SIG-M5 treated with dmso at 0.1 percent for 504 hours (cell line): ENCODE measurements at regions not wholly inside any gene's neighbourhood (a gene's known extent, or its start where the extent isn't known, plus 50 kb on each side); places are given as distances from the start of the nearest gene placed in this dataset.
A peak's percentile ranks its signal among the peaks of the same experiment; 100 is the strongest.

Experiments used
- DNase-seq: peaks from one replicate; lab custom pipeline; 2025; ENCODE audit not compliant: unreplicated experiment; lab: John Stamatoyannopoulos, UW

DNA sequence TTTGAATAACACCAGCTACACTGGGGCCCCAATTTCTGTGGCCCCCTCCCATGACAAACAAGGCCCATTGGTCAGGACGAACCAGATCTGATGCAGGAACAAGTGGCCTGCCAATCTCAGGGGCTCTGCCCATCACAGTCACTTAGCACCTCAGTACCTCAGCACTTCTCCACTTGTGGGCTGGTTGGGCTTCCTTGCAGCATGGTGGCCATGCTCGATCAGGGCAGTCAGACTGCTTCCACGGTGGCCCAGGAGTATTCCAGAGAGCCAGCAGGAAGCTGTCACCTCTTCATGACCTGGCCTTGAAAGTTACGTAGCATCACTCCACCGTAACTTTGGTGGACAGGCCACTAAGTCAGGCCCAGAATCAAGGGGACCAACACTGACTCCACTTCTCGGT lies 206.5 kb downstream of the AUH start:
- DNase-seq, result no peak

DNA sequence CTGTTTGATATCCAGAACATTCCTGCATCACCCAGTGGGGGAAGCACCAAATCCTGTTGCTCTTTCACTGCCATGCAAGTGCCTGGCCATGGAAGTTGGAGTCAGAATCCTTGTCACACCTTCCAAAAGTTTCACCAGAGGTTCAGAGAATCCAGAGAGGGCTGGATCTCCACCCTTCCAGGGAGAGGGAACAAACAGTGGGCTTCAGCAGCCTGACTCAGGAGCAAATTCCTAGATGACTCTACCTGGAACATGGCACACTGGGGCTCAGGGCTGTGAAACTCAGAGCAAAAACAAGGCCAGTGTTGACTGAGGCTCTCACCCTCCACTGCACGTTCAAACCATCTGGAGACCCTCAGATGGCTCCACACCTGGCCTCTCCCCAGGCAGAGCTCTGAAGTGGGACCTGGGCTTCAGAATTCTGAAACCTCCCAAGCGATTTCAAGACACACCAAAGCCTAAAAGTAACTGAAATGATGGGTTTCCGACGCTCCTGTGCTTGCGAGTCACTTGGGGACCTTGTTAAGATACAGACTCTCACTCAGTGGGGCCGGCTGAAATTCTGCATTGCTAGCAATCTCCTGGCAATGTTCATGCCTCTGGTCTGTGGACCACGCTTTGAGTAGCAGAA lies 205.9 kb downstream of the AUH start:
- no peak for DNase-seq

DNA sequence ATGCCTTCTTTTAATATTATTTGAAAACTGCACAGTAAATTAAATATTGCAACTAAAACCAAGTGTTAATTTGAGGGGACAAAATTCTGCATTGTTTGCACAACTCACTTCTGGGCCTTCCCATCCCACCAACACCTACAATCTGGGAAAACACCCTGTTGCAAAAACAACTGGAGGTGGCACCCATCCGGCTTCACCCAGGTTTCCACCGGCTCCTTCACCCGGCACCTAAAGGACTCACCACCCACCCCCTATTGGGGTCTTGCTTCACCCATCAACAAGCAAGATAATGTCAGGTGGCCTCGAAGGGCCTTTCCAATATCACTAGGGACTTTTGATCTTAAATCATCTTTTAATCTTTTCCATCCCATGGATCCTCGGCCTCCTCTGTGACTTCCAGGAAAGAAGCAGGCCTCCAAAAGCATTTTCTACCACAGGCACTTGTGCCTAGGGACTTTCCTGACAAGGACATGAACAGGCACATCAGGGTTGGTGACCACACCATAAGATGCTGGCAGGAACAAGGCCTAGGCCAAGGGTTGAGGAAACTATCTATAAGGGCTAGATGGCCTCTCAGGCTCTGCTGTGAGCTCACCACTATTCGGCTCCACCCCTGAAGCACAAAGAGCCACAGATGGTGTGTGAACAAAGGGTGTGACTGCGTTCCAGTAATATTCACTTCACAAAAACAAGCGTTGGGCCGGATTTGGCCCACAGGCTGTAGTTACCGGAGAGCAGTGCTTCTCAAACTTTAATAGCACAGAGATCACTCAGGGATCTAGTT lies 205.1 kb downstream of the AUH start:
- DNase-seq, result no peak

DNA sequence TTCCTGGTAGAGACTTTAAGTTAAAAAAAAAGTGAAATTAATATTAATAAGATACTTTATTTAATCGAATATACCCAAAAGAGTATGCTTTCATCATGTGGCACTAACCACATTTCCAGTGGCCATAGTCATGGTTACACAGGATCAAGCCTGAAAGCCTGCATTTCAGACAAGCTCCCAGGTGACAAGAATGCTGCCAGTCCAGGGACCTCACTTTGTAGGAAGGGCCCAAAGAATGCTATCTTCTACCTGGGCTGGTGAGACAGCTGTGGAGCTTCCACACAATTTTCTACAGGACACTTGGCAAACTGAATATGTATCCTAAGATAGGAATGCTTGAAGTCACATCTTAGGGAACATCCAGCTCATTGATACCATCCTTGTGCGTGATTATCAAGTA lies 203.8 kb downstream of the AUH start:
- DNase-seq, result no peak

- DNase-seq, result no peak
Measured at GRCh38 chr9:91158286-91158685, 203.4 kb downstream of the AUH start.

GRCh38 chr9:91158946-91159345 lies 202.8 kb downstream of the AUH start:
- no peak for DNase-seq

GRCh38 chr9:91159664-91160121 lies 202.0 kb downstream of the AUH start:
- no peak for DNase-seq

- no peak for DNase-seq
Measured at GRCh38 chr9:91160181-91160580, 201.5 kb downstream of the AUH start.

DNA sequence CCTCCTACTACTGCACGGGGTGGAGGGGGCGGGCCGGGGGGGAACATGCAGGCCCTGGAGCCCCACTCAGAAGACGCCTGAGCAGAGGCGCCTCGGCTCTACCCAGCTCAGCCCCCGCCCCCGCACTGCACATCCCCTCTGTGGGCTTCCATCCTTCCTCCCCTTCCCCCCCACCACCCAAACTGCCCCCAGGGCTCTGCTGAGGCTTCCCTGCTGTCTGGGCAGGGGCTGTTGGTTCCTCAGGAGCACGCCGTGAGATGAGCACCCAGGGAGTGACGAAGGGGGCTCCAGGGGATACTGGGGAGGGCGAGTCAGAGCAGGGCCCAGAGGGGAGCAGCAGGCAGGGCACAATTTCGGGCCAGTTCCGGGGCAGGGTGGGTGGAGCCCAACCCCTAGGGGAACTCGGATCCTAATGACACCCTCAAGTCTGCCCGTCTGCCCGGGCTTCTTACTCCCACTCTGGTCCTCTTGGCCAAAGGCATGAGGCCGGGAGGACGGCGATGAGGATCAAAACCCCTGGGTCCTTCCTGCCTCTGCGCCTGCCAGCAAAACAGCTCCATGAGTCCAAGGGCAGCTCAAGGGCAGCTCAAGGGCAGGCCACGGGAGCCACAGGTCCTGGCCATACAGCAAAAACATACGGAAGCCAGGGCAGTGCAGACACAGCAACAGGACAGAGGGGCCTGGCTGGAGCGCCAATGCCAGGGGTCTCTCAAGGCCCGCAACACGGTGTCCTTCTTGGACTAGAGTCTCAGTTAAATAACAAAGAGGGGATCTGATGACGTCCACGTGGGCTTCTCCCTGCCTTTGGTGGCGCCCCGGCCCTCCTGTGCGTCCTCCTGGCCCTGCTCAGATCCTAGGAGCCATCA lies 200.9 kb downstream of the AUH start:
- no peak for DNase-seq

GRCh38 chr9:91161465-91162300 lies 200.0 kb downstream of the AUH start:
- DNase-seq, result no peak

DNA sequence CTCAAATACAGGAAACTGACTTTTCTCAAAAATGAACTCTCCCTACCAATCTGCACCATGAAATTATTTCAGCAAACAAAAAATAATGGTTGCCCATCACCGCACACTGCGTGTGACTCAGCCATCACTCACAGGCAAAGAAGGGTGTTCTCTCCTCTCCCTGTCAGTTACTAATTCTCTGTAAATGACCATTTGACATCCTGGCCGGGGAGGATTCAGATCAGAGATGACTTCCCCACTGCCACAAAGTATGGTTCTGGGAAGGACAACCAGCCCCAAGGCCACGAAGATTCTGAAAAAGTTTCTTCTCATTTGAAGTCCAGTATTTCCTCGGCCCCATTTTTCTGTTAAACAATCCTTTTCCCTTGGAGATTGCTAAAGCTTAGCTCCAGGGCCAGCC lies 199.4 kb downstream of the AUH start:
- no peak for DNase-seq

DNA sequence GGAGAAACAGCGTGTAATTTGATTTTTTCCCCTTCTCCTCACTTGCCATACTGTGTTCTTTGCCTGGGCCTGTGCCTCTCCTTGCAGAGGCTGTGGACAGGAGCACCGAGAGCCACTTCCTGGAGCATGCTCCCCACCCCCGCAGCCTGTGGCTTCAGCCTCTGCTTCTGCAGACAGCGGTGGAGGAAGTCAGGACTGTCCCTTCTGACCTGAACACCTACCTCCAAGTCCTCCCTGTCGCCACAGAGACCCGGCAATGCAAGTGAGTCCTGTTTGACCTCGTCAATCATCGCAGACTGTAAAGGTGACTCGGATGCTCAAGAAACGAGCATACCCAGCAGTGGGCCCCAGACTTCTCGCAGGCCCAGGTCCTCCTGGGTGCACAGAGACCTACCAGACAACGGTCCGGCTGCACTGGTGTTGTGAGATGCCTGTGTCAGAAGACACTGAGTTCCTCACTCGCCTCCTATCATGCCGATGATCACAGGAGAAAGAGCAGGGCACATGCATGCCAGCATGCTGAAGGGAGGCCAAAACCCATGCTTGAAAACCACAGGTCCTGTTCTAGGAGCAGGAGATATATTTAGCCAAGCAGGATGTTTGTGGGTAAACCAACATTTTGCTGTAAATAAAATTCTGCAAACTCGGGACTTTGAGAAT lies 198.8 kb downstream of the AUH start:
- peak; percentile 58 for DNase-seq

DNA sequence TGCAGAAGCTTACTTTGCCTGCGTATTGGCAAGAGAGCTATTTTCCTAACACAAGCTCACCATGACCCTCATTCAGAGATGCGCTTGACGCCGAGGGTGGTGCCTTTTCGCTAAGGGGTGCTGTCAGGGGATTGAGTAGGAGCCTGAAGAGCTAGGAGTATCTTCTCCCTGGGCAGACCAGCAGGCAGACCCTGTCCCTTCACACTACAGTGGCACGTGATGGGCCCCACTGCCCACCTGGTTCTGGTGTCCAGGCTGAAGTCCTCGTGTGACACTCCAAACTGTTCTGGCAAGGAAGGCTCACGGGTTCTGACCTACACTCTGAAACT lies 198.3 kb downstream of the AUH start:
- no peak for DNase-seq

DNA sequence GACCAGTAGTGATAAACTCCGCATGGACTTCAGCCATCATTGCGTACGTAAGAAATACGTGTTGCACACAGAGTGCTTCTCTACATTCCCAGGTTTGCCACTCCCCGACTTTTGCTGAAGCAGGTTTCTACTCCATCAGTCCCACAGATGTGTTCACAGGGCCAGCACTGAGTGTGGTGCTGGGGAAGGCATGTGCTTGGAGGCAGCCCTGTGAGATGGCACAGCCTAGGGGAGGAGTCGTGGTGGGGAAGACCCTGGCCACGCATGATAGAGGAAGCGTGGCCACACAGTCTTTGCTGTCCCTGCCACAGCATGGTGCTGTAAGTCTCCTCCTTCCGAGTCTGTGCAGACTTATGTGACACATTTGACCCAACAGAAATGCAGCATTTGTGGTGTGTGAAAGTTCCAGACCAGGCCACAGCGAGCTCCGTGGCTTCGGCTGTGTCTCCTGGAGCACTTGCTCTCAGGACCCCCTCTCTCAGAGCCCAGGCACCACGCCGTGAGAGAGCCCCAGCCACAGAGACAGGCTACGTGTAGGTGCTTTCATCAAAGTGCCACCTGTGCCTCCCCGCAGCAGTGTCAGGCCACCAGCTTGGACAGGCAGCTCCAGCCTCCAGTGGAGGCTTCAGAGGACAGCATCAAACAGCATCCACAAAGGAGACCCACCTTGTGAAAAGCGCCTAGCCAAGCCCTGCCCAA lies 197.8 kb downstream of the AUH start:
- no peak for DNase-seq
